GM12873 (cell line): ENCODE measurements at regions not wholly inside any gene's neighbourhood (a gene's known extent, or its start where the extent isn't known, plus 50 kb on each side); places are given as distances from the start of the nearest gene placed in this dataset.
A peak's percentile ranks its signal among the peaks of the same experiment; 100 is the strongest.

ENCODE experiments used
- CTCF ChIP-seq: IDR thresholded peaks from 2 replicates; pipeline ENCODE4 v1.5.1; 2012; ENCODE audit warnings: low read depth, mild to moderate bottlenecking, moderate library complexity, low read length, control low read depth; ENCODE audit not compliant: insufficient read depth; ENCODE audit errors: missing control alignments

GRCh38 chrX:33465137-33465536, 253.8 kb upstream of the DMD start:
- peak; percentile 31 for TF ChIP-seq CTCF

- TF ChIP-seq CTCF = no peak
Measured at GRCh38 chrX:33457102-33457501, 245.8 kb upstream of the DMD start.

- TF ChIP-seq CTCF = no peak
Measured at GRCh38 chrX:33447285-33447684, 235.9 kb upstream of the DMD start.

DNA sequence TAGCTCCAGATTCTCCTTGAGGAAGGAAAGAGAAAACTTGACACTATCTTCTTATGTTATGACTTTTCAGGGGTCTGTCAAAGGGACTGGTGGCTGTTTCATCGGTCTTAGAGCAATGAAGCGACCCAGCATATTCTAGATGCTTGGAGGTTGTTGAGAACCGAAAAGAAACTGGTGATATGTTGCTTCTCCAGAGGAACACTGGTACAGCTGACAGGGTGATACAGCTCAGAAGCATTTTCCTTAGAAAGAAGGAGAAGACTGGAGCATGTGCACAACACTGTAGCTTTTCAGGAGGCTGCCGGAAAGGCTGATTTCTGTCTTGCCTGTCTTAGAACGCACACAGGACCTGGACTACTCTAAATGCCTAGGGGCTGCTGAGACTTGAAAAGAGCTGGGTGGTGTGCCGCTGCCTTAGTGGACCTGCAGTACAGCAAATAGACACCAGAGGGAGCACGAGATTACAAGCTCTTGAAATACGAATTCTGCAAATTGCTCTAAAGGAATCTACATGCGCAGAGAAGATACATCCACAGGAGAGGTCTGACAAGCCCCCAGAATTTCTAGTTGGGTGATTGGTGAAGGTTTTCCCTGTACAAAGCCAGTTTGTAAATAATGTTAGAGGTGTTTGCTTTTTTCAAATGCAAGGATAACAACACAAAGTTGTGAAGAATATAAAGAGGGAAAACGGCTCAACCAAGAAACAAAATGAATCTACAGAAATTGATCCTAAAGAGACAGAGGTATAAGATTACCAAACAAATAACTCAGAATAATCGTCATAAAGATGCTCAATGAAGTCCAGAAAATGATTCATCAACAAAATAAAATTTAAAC, 223.1 kb upstream of the DMD start:
- peak; percentile 88 for TF ChIP-seq CTCF

DNA sequence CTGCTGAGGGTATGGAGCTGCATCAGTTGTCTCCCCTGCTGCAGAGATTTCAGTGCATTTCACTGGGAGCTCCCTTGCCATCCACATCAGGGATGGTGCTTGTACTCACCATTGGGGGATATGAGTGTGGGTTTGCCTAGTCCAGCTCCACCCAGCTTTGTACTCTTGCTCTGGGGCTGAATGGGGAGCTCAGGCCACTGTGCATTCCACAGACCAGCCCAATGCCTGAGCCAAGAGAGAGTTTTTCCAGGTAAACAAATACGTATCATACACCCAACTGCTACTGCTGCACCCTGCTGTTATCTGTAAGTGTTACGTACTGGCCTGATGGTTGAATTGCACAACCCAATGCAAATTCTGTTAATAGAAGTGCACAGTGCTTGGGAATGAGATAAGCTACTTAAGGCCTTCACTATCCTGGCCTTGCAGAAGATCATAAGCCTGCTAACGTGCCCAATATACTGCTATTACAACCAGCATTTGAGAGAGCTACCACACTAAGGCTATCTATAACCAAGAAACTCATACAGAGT, 205.0 kb upstream of the DMD start:
- TF ChIP-seq CTCF = no peak

DNA sequence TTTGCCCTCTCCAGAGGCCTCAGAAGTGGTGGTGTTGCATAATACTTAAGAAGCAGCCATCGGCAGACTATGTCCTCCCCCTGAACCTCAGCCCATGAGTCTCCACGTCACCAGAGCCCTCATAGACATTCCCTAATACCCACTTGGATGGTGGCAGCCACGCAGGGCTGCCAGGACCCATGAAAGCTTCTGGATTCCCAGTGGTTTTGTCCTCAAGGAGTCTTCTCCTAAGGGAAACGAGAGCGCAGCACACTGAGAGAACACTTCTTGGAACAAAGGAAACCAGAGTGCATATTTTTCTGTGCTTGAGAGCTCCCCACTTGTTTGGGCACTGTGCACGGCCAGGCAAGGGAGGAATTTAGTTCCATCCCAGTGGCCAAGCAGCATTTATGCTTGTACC, 204.1 kb upstream of the DMD start:
- no peak for TF ChIP-seq CTCF

- TF ChIP-seq CTCF = no peak
Measured at GRCh38 chrX:33385546-33385945, 174.2 kb upstream of the DMD start.
